ENCODE measurements at regions not wholly inside any gene's neighbourhood (a gene's known extent, or its start where the extent isn't known, plus 50 kb on each side); places are given as distances from the start of the nearest gene placed in this dataset.

- no TSS peak for BruUV-seq (replicated peaks)
- intact Hi-C loops (cut with micrococcal nuclease): no loop called here
- TF ChIP-seq CBX3 (IDR thresholded peaks at IDR 0.05; ENCODE audit: low read depth) (no peak), EZH2 (IDR thresholded peaks at IDR 0.05) (no peak), RAD21 (IDR thresholded peaks at IDR 0.05; ENCODE audit: low read depth) (no peak), POLR2A (IDR thresholded peaks at IDR 0.05; ENCODE audit: borderline replicate concordance, extremely low read depth, insufficient read depth, insufficient read length) (no peak), POLR2AphosphoS5 (IDR thresholded peaks at IDR 0.05; ENCODE audit: low read depth, low read length) (no peak), ZNF274 (IDR thresholded peaks at IDR 0.05; ENCODE audit: low read depth, low read length) (no peak), MAX (IDR thresholded peaks at IDR 0.05) (no peak), CEBPB (IDR thresholded peaks at IDR 0.05; ENCODE audit: low read depth) (no peak), SRF (IDR thresholded peaks at IDR 0.05; ENCODE audit: low read depth) (no peak), SIN3A (IDR thresholded peaks at IDR 0.05; ENCODE audit: low read depth) (no peak), EGR1 (IDR thresholded peaks at IDR 0.05; ENCODE audit: low read depth) (no peak), ELF1 (IDR thresholded peaks at IDR 0.05; ENCODE audit: borderline replicate concordance, low read depth) (no peak), ATF3 (IDR thresholded peaks at IDR 0.05) (no peak), SP1 (IDR thresholded peaks at IDR 0.05; ENCODE audit: low read depth) (no peak), YY1 (IDR thresholded peaks at IDR 0.05; ENCODE audit: extremely low read depth, insufficient replicate concordance, low read depth, low read length) (no peak), ZFX (IDR thresholded peaks at IDR 0.05) (no peak), FOSL1 (IDR thresholded peaks at IDR 0.05; ENCODE audit: low read depth) (no peak), REST (IDR thresholded peaks at IDR 0.05; ENCODE audit: low read depth) (no peak)
- CTCF ChIA-PET: no interaction called here
- RAD21 ChIA-PET (ENCODE audit: low non-redundant PET in 1 of 2, low total read pairs in 2 of 2, uncharacterized antibody in 2 of 2, unreplicated experiment in 2 of 2): no interaction called here
- Histone ChIP-seq H3K4me1 (ENCODE audit: control insufficient read depth in 1 of 2, insufficient read depth in 2 of 2, low read length in 2 of 2) (peaks cover 0 to 4% of the 10 kb centered on the region in 2 experiments; a peak in 2 of 4 replicates), H3K27ac (ENCODE audit: low read depth, low read length) (no peak overlapping the region), H3K9ac (ENCODE audit: low read length) (no peak overlapping the region), H3K9me3 (ENCODE audit: control insufficient read depth in 1 of 2, insufficient read depth in 1 of 2, low read depth in 1 of 2, low read length in 2 of 2) (no peaks in the 10 kb centered on the region), H3K79me2 (ENCODE audit: insufficient read depth, low read length) (no peaks in the 10 kb centered on the region), H2AFZ (ENCODE audit: low read depth, low read length, poor library complexity, severe bottlenecking) (peak overlapping the region; percentile 29), H3K36me3 (ENCODE audit: control insufficient read depth in 1 of 2, insufficient read depth in 2 of 2, low read length in 2 of 2) (no peaks in the 10 kb centered on the region), H3K27me3 (ENCODE audit: insufficient read depth, low read length) (no peaks in the 10 kb centered on the region), H3K4me3 (replicated peaks in 1 of 2; ENCODE audit: low read depth in 1 of 2, low read length in 2 of 2) (no peak overlapping the region), H4K20me1 (ENCODE audit: insufficient read depth) (no peaks in the 10 kb centered on the region), H3K9me2 (ENCODE audit: insufficient read depth) (no peaks in the 10 kb centered on the region), H3K4me2 (ENCODE audit: low read length) (no peak overlapping the region)
- POLR2A ChIA-PET: no interaction called here
- ATAC-seq (no peak), DNase-seq (ENCODE audit: low read depth, low spot score) (no peak)
Observed at GRCh38 chr7:13153266-13153665, 465.8 kb downstream of the ARL4A start.

Data from HCT116 (cell line).